HUES48 (cell line): ENCODE measurements at regions not wholly inside any gene's neighbourhood (a gene's known extent, or its start where the extent isn't known, plus 50 kb on each side); places are given as distances from the start of the nearest gene placed in this dataset.

Experiments
- H3K27ac ChIP-seq: one replicate; pipeline ENCODE4 v1.7.0; 2013; ENCODE audit warnings: low read depth, low read length, inconsistent platforms
- H3K27me3 ChIP-seq: 2 replicates; pipeline ENCODE4 v1.6.1; 2013; ENCODE audit warnings: mild to moderate bottlenecking, low read length; ENCODE audit not compliant: control insufficient read depth, insufficient read depth
- H3K36me3 ChIP-seq: 2 replicates; pipeline ENCODE4 v1.6.1; 2013; ENCODE audit warnings: low read length; ENCODE audit not compliant: control insufficient read depth, insufficient read depth
- H3K4me1 ChIP-seq: 2 replicates; pipeline ENCODE4 v1.6.1; 2013; ENCODE audit warnings: mild to moderate bottlenecking, low read length; ENCODE audit not compliant: control insufficient read depth, insufficient read depth
- H3K4me3 ChIP-seq: 2 replicates; pipeline ENCODE4 v1.5.1; 2013; ENCODE audit warnings: mild to moderate bottlenecking, low read depth, low read length
- H3K9ac ChIP-seq: 2 replicates; pipeline ENCODE4 v1.6.1; 2013; ENCODE audit warnings: mild to moderate bottlenecking, low read depth, low read length, moderate library complexity
- H3K9me3 ChIP-seq: 2 replicates; pipeline ENCODE4 v1.6.1; 2013; ENCODE audit warnings: low read length; ENCODE audit not compliant: control insufficient read depth, insufficient read depth

- no peaks in the 10 kb centered on the region for H3K36me3 ChIP-seq
- no peaks in the 10 kb centered on the region for H3K9me3 ChIP-seq
- no peak overlapping the region for H3K27ac ChIP-seq
- no peaks in the 10 kb centered on the region for H3K27me3 ChIP-seq
- H3K4me3 ChIP-seq = no peak overlapping the region
- H3K9ac ChIP-seq = no peak overlapping the region
- H3K4me1 ChIP-seq = no peaks in the 10 kb centered on the region
These were observed 138.4 kb upstream of the HDAC4 start for GRCh38 chr2:239539083-239539775.

DNA sequence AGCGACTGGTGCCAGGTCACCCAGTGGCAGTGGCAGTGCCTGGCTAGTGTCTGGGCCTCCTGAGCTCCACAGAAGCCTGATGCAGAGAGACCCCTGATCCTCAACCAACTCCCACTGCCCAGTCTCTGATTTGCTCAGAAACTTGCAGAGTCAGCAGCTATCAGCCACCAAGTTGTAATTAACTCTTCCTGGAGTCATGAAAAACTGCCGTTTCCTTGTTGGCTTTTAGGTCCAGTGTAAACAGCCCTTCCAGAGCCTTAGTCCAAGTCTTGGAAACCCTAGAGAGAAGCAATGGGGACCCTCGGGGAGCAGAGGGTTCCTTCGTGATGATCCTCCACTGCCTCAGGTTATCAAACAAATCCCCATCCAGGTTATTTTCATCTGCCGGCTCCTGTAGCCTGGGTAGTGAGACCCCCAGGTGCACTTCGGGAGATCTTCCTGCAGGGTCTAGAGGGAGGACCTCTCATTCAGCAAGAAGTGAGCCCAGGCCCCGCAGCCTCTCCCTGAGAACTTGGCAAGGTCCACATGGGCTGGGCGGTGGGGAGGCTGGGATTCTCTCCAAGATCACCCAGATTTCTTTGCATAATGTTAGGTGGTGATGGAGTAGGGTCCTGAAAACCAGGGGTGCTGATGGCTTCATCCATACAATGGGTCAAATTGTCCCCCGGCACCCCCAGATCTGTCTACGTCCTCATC, 137.7 kb upstream of the HDAC4 start:
- Histone ChIP-seq H3K4me1 (no peaks in the 10 kb centered on the region), H3K9ac (no peak overlapping the region), H3K27me3 (no peaks in the 10 kb centered on the region), H3K36me3 (no peaks in the 10 kb centered on the region), H3K9me3 (no peaks in the 10 kb centered on the region), H3K27ac (no peak overlapping the region), H3K4me3 (no peak overlapping the region)

DNA sequence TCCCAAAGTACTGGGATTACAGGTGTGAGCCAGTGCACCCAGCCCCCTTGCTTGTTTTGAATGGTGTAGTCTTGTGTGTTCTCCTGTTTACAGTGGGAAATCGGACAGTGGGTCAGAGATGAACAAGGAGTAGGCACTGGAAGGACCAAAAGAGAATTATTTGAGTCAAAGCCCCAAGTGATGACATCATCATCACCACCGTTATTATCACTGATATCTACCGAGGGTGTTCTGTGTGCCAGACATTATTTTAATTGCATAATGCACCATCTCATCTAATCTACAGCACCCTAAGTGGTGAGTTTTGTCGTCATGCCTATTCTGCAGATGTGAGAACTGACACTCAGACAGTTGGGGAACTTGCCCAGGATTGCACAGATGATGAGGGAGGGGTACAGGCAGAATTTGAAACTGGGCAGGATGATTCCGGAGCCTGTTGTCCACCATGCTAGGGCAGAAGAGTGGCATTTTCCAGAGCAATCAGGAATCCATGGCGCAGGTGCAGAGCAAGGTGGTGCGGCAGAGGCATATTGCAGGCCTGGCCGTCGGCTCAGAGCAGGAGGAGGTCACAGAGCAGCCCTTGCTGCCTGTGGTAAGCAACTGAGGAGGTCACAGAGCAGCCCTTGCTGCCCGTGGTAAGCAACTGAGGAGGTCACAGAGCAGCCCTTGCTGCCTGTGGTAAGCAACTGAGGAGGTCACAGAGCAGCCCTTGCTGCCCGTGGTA, 137.0 kb upstream of the HDAC4 start:
- no peak overlapping the region for H3K27ac ChIP-seq
- H3K36me3 ChIP-seq = no peaks in the 10 kb centered on the region
- no peak overlapping the region for H3K9ac ChIP-seq
- H3K4me1 ChIP-seq = no peaks in the 10 kb centered on the region
- no peaks in the 10 kb centered on the region for H3K9me3 ChIP-seq
- no peaks in the 10 kb centered on the region for H3K27me3 ChIP-seq
- H3K4me3 ChIP-seq = no peak overlapping the region

DNA sequence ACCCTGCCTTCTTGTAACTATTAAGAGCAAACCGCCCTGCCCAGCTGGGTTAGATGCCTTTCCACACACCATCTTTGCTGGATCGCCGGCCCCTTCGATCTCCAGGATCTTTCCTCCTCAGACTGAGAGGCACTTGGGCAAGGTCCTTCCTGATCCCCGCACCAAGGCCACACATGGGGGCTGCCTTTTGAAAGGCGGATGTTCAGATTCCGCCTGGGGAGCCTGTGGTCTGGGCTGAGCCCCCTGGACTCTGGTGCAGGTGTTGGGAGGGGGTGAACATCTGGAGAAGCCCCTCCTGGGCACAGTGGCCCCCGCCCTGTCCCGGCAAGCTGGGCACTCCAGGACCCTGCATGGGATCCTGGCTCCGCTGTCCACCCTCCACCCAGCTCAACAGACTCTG, 135.4 kb upstream of the HDAC4 start:
- H3K27me3 ChIP-seq = no peaks in the 10 kb centered on the region
- H3K27ac ChIP-seq = no peak overlapping the region
- H3K4me3 ChIP-seq = no peak overlapping the region
- no peaks in the 10 kb centered on the region for H3K4me1 ChIP-seq
- no peaks in the 10 kb centered on the region for H3K9me3 ChIP-seq
- no peak overlapping the region for H3K9ac ChIP-seq
- no peaks in the 10 kb centered on the region for H3K36me3 ChIP-seq

DNA sequence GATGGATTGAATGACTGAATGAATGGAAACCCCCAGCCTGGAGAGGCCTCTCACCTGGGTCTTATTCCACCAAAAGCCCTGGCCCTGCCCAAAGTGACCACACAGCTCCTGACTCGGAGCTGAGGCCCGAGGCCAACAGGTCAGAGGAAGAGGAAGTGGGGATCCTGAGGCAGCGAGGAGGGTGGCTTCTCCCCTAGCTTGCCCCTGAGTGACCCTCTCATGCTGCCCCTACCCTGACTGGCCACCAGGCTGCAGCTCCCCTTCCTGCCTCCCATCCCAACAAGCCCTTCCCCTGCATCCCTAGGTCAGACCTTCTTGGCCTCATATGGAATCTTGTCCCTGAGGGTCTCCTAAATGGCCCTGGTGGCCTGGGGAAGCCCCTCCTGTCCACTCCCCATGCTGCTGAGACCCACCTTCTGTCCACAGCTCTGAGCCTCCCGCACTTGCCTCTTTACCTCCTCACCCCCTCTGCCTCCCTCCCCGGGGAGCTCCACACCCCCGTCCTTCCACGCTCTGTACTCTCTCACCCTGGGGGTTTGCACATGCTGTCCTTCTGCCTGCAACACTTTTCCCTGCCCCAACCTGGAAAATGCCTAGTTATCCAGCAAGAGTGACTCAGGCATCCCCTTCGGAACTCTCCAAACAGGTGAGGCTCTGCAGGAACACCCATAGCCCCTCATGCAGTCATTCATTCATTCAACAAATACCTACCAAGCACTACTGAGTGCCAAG, 134.8 kb upstream of the HDAC4 start:
- Histone ChIP-seq H3K4me3 (no peak overlapping the region), H3K27ac (no peak overlapping the region), H3K9ac (no peak overlapping the region), H3K9me3 (no peaks in the 10 kb centered on the region), H3K36me3 (no peaks in the 10 kb centered on the region), H3K27me3 (no peaks in the 10 kb centered on the region), H3K4me1 (no peaks in the 10 kb centered on the region)

GRCh38 chr2:239534581-239535412, 134.0 kb upstream of the HDAC4 start:
- Histone ChIP-seq H3K4me1 (no peaks in the 10 kb centered on the region), H3K4me3 (no peak overlapping the region), H3K9ac (no peak overlapping the region), H3K36me3 (no peaks in the 10 kb centered on the region), H3K27ac (no peak overlapping the region), H3K27me3 (no peaks in the 10 kb centered on the region), H3K9me3 (no peaks in the 10 kb centered on the region)

DNA sequence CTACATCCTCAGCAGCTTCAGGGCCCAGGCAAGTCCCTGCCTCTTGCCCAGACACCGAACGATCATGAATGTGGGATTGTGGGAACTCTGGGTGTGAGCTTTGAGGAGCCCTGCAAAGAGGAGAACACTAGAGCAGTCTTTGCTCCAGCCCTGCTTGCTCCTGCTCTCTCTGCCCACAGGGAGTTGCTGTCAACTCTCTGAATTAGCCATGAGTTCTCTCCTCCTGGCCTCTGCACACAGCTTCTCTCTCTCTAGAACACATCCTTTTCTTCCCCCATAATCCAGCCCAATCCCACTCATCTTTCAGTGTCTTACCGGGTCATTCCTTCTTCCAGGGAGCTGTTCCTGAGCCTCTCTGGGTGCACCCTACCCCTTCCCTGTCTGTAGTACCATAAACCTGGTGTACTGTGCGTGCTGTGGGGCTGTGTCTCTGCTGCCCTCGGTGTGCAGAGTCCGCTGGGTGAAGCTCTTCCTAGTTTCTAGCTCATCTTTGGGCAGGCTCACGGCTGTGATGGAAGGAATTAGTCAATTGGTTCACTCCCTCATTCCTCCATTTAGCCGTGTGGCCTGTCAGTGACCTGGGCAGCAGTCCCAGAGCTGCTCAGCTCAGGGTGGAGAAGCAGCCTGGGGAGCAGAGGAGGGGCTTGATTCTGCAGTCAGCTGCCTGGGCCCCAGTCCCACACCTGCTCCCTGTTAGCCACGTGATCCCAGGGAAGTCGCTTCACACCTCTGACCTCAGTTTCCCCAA, 132.9 kb upstream of the HDAC4 start:
- Histone ChIP-seq H3K9me3 (no peaks in the 10 kb centered on the region), H3K4me1 (no peaks in the 10 kb centered on the region), H3K27me3 (no peaks in the 10 kb centered on the region), H3K27ac (no peak overlapping the region), H3K36me3 (no peaks in the 10 kb centered on the region), H3K9ac (no peak overlapping the region), H3K4me3 (no peak overlapping the region)

GRCh38 chr2:239532859-239533258, 132.0 kb upstream of the HDAC4 start:
- Histone ChIP-seq H3K9me3 (no peaks in the 10 kb centered on the region), H3K9ac (no peak overlapping the region), H3K27me3 (no peaks in the 10 kb centered on the region), H3K4me3 (no peak overlapping the region), H3K27ac (no peak overlapping the region), H3K36me3 (no peaks in the 10 kb centered on the region), H3K4me1 (no peaks in the 10 kb centered on the region)

DNA sequence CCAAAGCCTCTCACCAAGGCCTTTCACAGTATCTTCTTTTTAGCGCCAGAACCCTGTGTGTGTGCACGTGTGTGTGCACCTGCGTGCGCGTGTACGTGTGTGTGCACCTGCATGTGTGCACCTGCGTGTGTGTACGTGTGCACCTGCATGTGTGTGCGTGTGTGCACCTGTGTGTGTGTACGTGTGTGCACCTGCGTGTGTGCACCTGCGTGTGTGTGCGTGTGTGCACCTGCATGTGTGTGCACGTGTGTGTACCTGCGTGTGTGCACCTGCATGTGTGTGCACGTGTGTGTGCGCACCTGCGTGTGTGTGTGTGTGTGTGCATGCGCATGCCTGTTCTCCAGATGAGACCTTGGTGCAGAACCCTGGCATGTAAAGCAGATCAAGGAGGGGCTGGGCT, 131.4 kb upstream of the HDAC4 start:
- Histone ChIP-seq H3K36me3 (no peaks in the 10 kb centered on the region), H3K27ac (no peak overlapping the region), H3K9me3 (no peaks in the 10 kb centered on the region), H3K4me1 (no peaks in the 10 kb centered on the region), H3K27me3 (no peaks in the 10 kb centered on the region), H3K9ac (no peak overlapping the region), H3K4me3 (no peak overlapping the region)
